NOMO-1 treated with dmso at 0.1 percent for 144 hours (cell line): ENCODE measurements at regions not wholly inside any gene's neighbourhood (a gene's known extent, or its start where the extent isn't known, plus 50 kb on each side); places are given as distances from the start of the nearest gene placed in this dataset.

Source experiments
- DNase-seq: peaks from one replicate; lab custom pipeline; 2025; ENCODE audit not compliant: unreplicated experiment; lab: John Stamatoyannopoulos, UW

GRCh38 chr12:20174528-20175175 is 193.7 kb upstream of the PDE3A start:
- no peak for DNase-seq

- no peak for DNase-seq
Observed at GRCh38 chr12:20175704-20176388, 192.5 kb upstream of the PDE3A start.

- DNase-seq = no peak
Observed at GRCh38 chr12:20181416-20182180, 186.7 kb upstream of the PDE3A start.

- no peak for DNase-seq
Observed at GRCh38 chr12:20183563-20183962, 184.8 kb upstream of the PDE3A start.

GRCh38 chr12:20184514-20184913 is 183.8 kb upstream of the PDE3A start:
- no peak for DNase-seq

- DNase-seq = no peak
Observed at GRCh38 chr12:20187456-20187855, 180.9 kb upstream of the PDE3A start.

- no peak for DNase-seq
Observed at GRCh38 chr12:20188930-20189653, 179.2 kb upstream of the PDE3A start.

- no peak for DNase-seq
Observed at GRCh38 chr12:20189767-20190166, 178.6 kb upstream of the PDE3A start.

GRCh38 chr12:20194171-20194570 is 174.2 kb upstream of the PDE3A start:
- DNase-seq = no peak

GRCh38 chr12:20196767-20197166 is 171.6 kb upstream of the PDE3A start:
- DNase-seq = no peak

- DNase-seq = no peak
Observed at GRCh38 chr12:20197411-20197810, 170.9 kb upstream of the PDE3A start.

- no peak for DNase-seq
Observed at GRCh38 chr12:20199780-20200179, 168.6 kb upstream of the PDE3A start.

GRCh38 chr12:20201733-20202132 is 166.6 kb upstream of the PDE3A start:
- DNase-seq = no peak

- no peak for DNase-seq
Observed at GRCh38 chr12:20205854-20206253, 162.5 kb upstream of the PDE3A start.

GRCh38 chr12:20206410-20206809 is 161.9 kb upstream of the PDE3A start:
- no peak for DNase-seq

- DNase-seq = peak; percentile 81
Observed at GRCh38 chr12:20210621-20211215, 157.6 kb upstream of the PDE3A start.

GRCh38 chr12:20211541-20211940 is 156.8 kb upstream of the PDE3A start:
- no peak for DNase-seq

GRCh38 chr12:20211981-20212421 is 156.3 kb upstream of the PDE3A start:
- no peak for DNase-seq

- DNase-seq = peak; percentile 3
Observed at GRCh38 chr12:20212658-20213555, 155.4 kb upstream of the PDE3A start.
